G401.6 (cell line): ENCODE measurements at regions not wholly inside any gene's neighbourhood (a gene's known extent, or its start where the extent isn't known, plus 50 kb on each side); places are given as distances from the start of the nearest gene placed in this dataset.

Experiments used
- FAIRE-seq: peaks from 2 replicates; lab custom pipeline; 2012; peaks lifted over from hg19 to GRCh38; lab: Jason Lieb, UNC

GRCh38 chr7:84387595-84387994 lies 193.0 kb upstream of the SEMA3A start:
- FAIRE-seq = no peak

DNA sequence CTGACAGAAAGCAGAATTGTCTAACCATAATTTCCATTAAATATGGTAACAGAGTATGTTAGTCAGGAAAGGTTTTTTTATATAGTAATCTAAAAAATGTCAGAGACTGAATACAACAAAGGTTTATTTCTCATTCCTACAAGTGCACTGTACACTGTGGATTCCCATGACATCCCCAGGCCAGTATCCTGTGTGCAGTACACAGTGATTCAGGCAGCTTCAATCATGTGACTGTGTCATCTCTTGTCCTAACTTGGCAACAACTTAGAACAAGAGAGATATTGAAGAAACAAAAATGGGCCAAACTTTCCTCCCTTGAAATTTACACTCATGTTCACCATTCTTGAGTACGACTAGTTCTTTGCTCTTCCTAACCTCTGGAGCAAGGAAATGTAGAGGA lies 189.8 kb upstream of the SEMA3A start:
- FAIRE-seq = peak; percentile 46

GRCh38 chr7:84379446-84379845 lies 184.9 kb upstream of the SEMA3A start:
- FAIRE-seq = no peak

- FAIRE-seq = no peak
Measured at GRCh38 chr7:84372712-84373111, 178.1 kb upstream of the SEMA3A start.

DNA sequence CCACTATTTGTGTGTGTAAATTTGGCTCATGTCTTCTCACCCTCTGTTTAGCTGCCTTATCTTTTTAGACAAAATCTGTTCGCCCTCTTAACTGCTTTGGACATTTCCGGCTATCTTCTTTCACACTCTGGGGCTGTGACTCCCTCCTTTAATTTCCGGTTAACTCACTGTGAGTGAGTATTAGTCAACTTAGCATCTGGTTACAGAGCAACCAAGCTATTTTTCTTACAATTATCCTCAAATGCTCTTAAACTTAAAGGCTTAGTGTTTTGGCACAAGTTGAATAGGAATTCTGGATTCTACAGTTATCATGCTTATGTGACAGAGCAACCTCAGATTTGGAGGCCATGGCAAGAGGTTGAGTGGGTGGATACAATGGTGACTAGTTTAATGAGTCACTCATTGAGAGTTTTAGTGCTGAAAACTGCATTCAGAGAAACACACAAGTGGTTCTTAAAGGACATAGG lies 177.6 kb upstream of the SEMA3A start:
- FAIRE-seq = no peak

DNA sequence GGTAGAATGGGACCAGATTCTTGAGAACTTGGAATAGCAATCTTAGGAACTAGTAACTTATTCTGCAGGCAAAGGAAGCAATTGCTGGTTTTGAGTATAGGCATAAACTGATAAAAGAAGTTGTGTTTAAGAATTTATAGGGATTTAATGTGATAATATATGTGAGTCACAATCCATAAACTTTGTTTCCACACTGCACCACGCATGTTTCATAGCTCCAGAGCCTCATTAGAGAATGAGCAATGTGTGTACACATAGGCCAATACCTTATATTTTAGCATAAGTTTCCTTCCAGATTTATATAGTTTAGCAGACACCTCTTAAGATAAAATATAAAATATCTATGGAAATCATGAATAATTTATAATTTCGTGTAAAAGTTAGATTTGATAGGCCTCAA lies 175.5 kb upstream of the SEMA3A start:
- FAIRE-seq = no peak

GRCh38 chr7:84368122-84368521 lies 173.5 kb upstream of the SEMA3A start:
- peak; percentile 8 for FAIRE-seq

GRCh38 chr7:84364708-84365107 lies 170.1 kb upstream of the SEMA3A start:
- FAIRE-seq = no peak

GRCh38 chr7:84363741-84364140 lies 169.2 kb upstream of the SEMA3A start:
- no peak for FAIRE-seq

- no peak for FAIRE-seq
Measured at GRCh38 chr7:84362828-84363227, 168.2 kb upstream of the SEMA3A start.

DNA sequence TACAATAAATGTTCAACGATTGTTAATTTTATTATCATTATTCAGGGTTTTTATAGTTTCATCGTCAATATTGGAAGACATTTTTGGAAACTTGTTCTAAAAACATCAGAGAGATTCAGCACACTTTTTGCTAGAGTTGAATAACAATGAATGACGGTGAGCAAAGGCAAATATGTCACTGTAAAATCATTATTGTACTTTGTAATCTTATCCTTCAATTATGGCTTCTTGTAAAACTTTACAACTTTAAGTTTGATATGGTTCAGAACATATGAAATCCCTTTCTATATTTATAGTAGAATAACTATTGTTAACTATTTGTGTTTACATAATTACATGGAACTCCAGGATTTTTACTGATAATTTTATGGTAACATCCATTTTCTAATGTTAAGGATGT lies 167.8 kb upstream of the SEMA3A start:
- FAIRE-seq = peak; percentile 59

DNA sequence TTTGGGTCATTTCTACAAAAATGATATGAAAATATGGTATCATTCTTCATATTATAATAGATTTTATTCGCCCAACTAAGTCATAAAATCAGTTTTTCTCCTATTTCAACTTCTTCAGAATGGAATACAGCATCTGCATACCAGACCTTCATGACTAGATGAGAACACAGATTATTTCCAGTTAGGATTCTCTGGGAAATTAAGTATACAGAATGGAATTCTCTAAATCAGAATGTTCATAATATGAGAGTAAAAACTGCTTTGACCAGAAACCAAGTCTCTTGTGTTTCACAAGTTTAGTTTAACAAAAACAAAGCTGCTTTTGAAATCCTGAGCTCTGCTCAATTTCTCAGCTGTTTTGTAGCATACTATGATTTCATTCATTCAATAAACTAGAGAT lies 160.3 kb upstream of the SEMA3A start:
- no peak for FAIRE-seq

DNA sequence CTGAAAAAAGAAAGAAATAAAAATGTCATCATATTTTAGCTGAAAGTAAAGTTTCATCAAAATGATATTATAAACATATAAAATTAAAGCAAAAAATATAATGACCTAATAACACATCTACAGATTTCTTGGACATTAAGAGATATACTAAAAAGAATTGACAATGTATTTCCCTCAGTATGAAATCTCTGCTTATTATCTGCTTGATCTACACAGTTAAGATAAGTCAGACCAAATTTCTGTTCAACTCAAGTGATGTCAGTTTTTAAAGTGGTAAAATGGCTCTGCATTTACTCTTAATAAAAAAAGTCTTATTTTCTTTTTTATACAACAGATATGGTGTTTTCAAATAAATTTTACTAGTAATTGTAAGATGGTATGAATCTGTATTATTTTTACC lies 159.4 kb upstream of the SEMA3A start:
- peak; percentile 6 for FAIRE-seq

DNA sequence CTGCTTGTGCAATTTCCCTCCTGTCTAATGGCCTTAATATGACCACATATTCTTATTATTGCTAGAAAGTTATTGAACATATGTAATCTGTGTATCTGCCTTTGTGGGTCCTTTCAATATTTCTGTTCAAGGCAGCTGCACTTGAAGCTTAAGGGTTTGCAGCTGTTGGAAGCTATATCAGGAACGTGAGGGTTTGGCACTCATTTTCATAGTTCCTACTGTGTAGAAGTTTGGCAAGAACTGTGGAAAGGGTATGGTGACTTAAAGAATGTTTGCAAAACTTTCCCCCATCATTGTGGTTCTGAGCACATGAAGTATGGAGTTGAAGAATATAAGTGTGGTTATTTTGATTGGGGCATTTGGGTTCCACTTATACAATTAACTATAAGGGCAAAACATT lies 144.7 kb upstream of the SEMA3A start:
- no peak for FAIRE-seq

GRCh38 chr7:84337429-84337828 lies 142.8 kb upstream of the SEMA3A start:
- no peak for FAIRE-seq

DNA sequence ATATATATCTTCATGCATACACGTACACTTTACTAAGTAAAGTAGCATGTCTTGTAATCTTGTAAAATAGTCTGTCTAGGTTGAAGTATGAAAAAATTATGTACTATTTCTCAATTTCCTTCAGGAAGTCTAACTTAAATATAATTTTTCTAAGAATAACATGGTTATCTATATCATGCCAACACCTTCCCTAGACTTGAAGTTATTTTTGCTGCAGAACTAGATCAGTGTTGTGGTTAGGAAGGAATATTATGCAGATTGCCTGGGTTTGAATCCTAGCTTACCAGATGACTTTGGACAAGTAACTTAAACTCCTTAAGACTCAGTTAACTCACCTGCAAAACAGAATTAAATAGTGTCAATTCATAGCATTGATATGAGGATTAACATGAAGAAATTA lies 142.2 kb upstream of the SEMA3A start:
- FAIRE-seq = no peak

DNA sequence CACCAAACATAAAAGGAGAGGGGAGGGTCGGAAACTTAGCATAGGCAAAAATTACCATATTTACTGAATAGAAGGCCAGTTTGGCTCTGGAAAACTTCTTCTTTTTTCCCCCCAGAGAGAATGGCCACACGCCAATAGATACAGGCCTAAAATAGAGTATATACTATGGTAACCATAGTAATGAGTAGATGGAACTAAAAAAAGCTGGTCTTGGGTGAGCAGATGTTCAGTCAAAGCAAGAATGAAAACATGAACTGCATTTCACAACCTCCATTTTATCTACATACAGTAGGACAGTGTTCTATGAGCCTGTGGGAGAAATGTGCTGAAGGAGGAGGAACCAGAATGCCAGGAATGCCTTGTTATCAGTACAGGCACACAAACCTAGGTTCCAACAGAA lies 141.7 kb upstream of the SEMA3A start:
- FAIRE-seq = no peak

DNA sequence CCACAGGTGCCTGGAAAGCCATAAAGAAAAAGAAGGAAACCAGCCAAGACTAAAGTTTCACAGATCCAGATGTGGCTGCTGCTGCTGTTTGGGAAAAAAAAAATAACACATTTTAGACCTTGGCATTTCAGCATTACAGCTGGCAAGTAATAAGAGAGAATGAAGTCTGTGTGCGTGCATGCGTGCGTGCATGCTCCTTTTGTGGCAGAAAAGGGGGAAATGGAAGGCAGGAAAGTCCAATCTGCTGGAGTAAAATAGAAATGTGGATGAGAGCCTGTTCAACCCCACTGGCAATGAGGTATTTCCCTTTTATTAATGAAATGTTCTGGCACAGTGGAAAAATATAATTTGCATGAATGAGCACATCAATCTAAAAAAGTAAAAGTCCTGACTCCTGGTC lies 137.0 kb upstream of the SEMA3A start:
- no peak for FAIRE-seq

- no peak for FAIRE-seq
Measured at GRCh38 chr7:84328571-84328970, 134.0 kb upstream of the SEMA3A start.

DNA sequence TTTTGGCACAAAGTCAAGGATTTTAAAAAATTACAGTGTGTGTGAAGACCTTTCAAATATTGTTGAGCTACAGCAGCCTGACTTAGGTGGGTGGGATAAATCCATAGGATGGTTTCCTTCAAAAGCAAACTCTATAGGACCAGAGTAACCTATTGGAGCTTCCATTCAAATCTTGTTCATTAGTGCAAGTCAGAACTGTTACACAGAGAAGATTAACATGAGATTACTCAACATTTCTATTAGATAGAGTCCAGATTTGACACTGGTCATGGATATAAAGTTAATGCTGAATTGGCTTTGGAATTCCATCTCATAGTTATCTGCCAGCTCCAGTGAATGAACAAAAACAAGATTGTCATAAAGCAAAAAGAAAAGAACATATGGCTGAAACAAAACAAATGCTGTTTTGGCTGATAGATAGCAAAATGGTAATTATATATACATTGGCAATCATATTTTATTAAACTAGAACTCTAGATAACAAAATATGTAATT lies 129.6 kb upstream of the SEMA3A start:
- no peak for FAIRE-seq

DNA sequence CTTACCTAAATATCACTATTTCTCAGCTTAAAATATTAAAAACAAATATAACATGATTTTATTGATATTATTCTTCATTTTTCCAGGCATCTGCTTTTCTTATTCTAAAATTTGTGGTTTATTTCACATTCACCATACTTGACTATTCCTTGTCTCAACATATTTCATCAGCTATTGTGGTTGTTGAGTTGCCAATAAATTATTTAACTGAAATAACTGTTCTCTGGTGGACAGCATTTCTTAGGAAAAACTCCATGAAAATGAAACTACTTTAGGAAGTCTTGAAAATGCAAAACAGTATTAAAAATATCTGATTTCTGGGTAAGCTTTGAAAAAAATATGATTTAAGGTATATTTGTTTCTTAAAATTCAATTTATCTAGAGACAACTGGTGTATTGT lies 122.9 kb upstream of the SEMA3A start:
- peak; percentile 63 for FAIRE-seq

- no peak for FAIRE-seq
Measured at GRCh38 chr7:84314263-84314662, 119.7 kb upstream of the SEMA3A start.

- peak; percentile 75 for FAIRE-seq
Measured at GRCh38 chr7:84304407-84304806, 109.8 kb upstream of the SEMA3A start.

- FAIRE-seq = no peak
Measured at GRCh38 chr7:84302949-84303348, 108.4 kb upstream of the SEMA3A start.

- FAIRE-seq = no peak
Measured at GRCh38 chr7:84297616-84298015, 103.0 kb upstream of the SEMA3A start.
